H9 (cell line): ENCODE measurements at regions not wholly inside any gene's neighbourhood (a gene's known extent, or its start where the extent isn't known, plus 50 kb on each side); places are given as distances from the start of the nearest gene placed in this dataset.
A peak's percentile ranks its signal among the peaks of the same experiment; 100 is the strongest.
"Not testable (repeated sequence)": the region's sequence is repeated elsewhere in the genome, so short reads cannot be mapped to it uniquely, and the experiment has no call there.

ENCODE experiments used
- DNase-seq: peaks from one replicate; pipeline ENCODE4 v3.0.0-alpha.2; 2017
- H2AFZ ChIP-seq: one replicate; pipeline ENCODE4 v1.6.1; 2013; ENCODE audit warnings: mild to moderate bottlenecking, low read length, control low read depth, moderate library complexity
- H2AK5ac ChIP-seq: 2 replicates; pipeline ENCODE4 v1.6.1; 2013; ENCODE audit warnings: low read length, control low read depth, mixed read lengths; ENCODE audit not compliant: insufficient read length
- H2BK120ac ChIP-seq: one replicate; pipeline ENCODE4 v1.6.1; 2013; ENCODE audit warnings: low read depth, mild to moderate bottlenecking, low read length, control low read depth, inconsistent platforms; ENCODE audit not compliant: poor library complexity, severe bottlenecking
- H2BK12ac ChIP-seq: 2 replicates; pipeline ENCODE4 v1.6.1; 2013; ENCODE audit warnings: low read length, control low read depth, mixed read lengths, low read depth; ENCODE audit not compliant: insufficient read length
- H2BK15ac ChIP-seq: 2 replicates; pipeline ENCODE4 v1.6.1; 2013; ENCODE audit warnings: low read depth, low read length, control low read depth
- H2BK20ac ChIP-seq: one replicate; pipeline ENCODE4 v1.6.1; 2013; ENCODE audit warnings: low read depth, mild to moderate bottlenecking, low read length, control low read depth, inconsistent platforms; ENCODE audit not compliant: poor library complexity, severe bottlenecking
- H2BK5ac ChIP-seq: 2 replicates; pipeline ENCODE4 v1.6.1; 2013; ENCODE audit warnings: low read length, control low read depth, mixed read lengths; ENCODE audit not compliant: insufficient read length
- H3K14ac ChIP-seq: 2 replicates; pipeline ENCODE4 v1.6.1; 2013; ENCODE audit warnings: low read length, control low read depth; ENCODE audit not compliant: insufficient read depth
- H3K18ac ChIP-seq: 2 replicates; pipeline ENCODE4 v1.6.1; 2013; ENCODE audit warnings: low read depth, mild to moderate bottlenecking, mixed read lengths, low read length, control low read depth; ENCODE audit not compliant: insufficient read length
- H3K23ac ChIP-seq: 2 replicates; pipeline ENCODE4 v1.6.1; 2013; ENCODE audit warnings: low read length, control low read depth, mixed read lengths, low read depth; ENCODE audit not compliant: insufficient read length
- H3K23me2 ChIP-seq: 2 replicates; pipeline ENCODE4 v1.6.1; 2013; ENCODE audit warnings: low read depth, mild to moderate bottlenecking, mixed read lengths, low read length, control low read depth; ENCODE audit not compliant: insufficient read length, poor library complexity, severe bottlenecking
- H3K27ac ChIP-seq: 2 replicates; pipeline ENCODE4 v1.5.1; 2013; ENCODE audit warnings: low read length, control low read depth, mixed read lengths, low read depth; ENCODE audit not compliant: insufficient read length
- H3K27me3 ChIP-seq: 2 replicates; pipeline ENCODE4 v1.6.1; 2013; ENCODE audit warnings: low read length, control low read depth, inconsistent platforms; ENCODE audit not compliant: insufficient read depth
- H3K4ac ChIP-seq: 2 replicates; pipeline ENCODE4 v1.6.1; 2013; ENCODE audit warnings: low read depth, mild to moderate bottlenecking, control low read depth, inconsistent platforms, low read length, moderate library complexity
- H3K4me1 ChIP-seq: 2 replicates; pipeline ENCODE4 v1.6.1; 2013; ENCODE audit warnings: low read length, control low read depth, inconsistent platforms; ENCODE audit not compliant: insufficient read depth
- H3K4me2 ChIP-seq: 2 replicates; pipeline ENCODE4 v1.6.1; 2013; ENCODE audit warnings: low read length, control low read depth, mixed read lengths; ENCODE audit not compliant: insufficient read length, insufficient read depth
- H3K56ac ChIP-seq: 2 replicates; pipeline ENCODE4 v1.6.1; 2013; ENCODE audit warnings: low read depth, mild to moderate bottlenecking, mixed read lengths, low read length, control low read depth; ENCODE audit not compliant: insufficient read length
- H3K79me1 ChIP-seq: 2 replicates; pipeline ENCODE4 v1.6.1; 2013; ENCODE audit warnings: low read depth, mild to moderate bottlenecking, moderate library complexity, low read length, control low read depth, inconsistent platforms; ENCODE audit not compliant: insufficient read depth, poor library complexity, severe bottlenecking
- H3K79me2 ChIP-seq: 2 replicates; pipeline ENCODE4 v1.6.1; 2013; ENCODE audit warnings: low read length, control low read depth, inconsistent platforms; ENCODE audit not compliant: insufficient read depth
- H3K9ac ChIP-seq: 2 replicates; pipeline ENCODE4 v1.6.1; 2013; ENCODE audit warnings: low read length, control low read depth, mixed read lengths; ENCODE audit not compliant: insufficient read length; ENCODE audit errors: extremely low read depth
- H3K9me3 ChIP-seq: one replicate; pipeline ENCODE4 v1.6.1; 2013; ENCODE audit warnings: low read depth, low read length, inconsistent platforms; ENCODE audit not compliant: control insufficient read depth
- H3T11ph ChIP-seq: one replicate; pipeline ENCODE4 v1.6.1; 2013; ENCODE audit warnings: mild to moderate bottlenecking, low read length, control low read depth, inconsistent platforms
- H4K20me1 ChIP-seq: one replicate; pipeline ENCODE4 v1.6.1; 2013; ENCODE audit not compliant: control insufficient read depth, insufficient read length, insufficient read depth
- H4K5ac ChIP-seq: 2 replicates; pipeline ENCODE4 v1.6.1; 2013; ENCODE audit warnings: low read depth, mild to moderate bottlenecking, mixed read lengths, low read length, control low read depth; ENCODE audit not compliant: insufficient read length
- H4K8ac ChIP-seq: replicated peaks from 2 replicates; pipeline ENCODE4 v1.6.1; 2013; ENCODE audit warnings: low read length, control low read depth, mixed read lengths, low read depth; ENCODE audit not compliant: insufficient read length
- H4K91ac ChIP-seq: 2 replicates; pipeline ENCODE4 v1.6.1; 2013; ENCODE audit warnings: low read depth, mild to moderate bottlenecking, moderate library complexity, mixed read lengths, low read length, control low read depth; ENCODE audit not compliant: insufficient read length
- H3K27ac Mint-ChIP-seq, 3 experiments: 2 replicates in 2 of 3; 3 replicates in 1 of 3; pipeline ENCODE4 v1.8.0; 2020 to 2021; ENCODE audit warnings: mixed read lengths in 3 of 3, mild to moderate bottlenecking in 1 of 3, moderate library complexity in 1 of 3
- H3K27me3 Mint-ChIP-seq: 2 replicates; pipeline ENCODE4 v1.8.0; 2021; ENCODE audit warnings: low read depth, mild to moderate bottlenecking, moderate library complexity, mixed read lengths
- H3K36me3 Mint-ChIP-seq, 3 experiments: 2 replicates in 2 of 3; 3 replicates in 1 of 3; pipeline ENCODE4 v1.8.0; 2020 to 2021; ENCODE audit warnings: low read depth in 3 of 3, mixed read lengths in 3 of 3; ENCODE audit not compliant: insufficient read depth in 1 of 3
- H3K4me1 Mint-ChIP-seq, 2 experiments: 2 replicates each; pipeline ENCODE4 v1.8.0; 2020; ENCODE audit warnings: mixed read lengths in 2 of 2
- H3K4me3 Mint-ChIP-seq, 2 experiments: 2 replicates in 1 of 2; 3 replicates in 1 of 2; pipeline ENCODE4 v1.8.0; 2020 to 2021; ENCODE audit warnings: mild to moderate bottlenecking in 2 of 2, mixed read lengths in 2 of 2, moderate library complexity in 1 of 2
- H3K9me3 Mint-ChIP-seq, 2 experiments: 2 replicates in 1 of 2; 3 replicates in 1 of 2; pipeline ENCODE4 v1.8.0; 2020; ENCODE audit warnings: mild to moderate bottlenecking in 2 of 2, mixed read lengths in 2 of 2, moderate library complexity in 1 of 2
- WGBS: extraction: QIAGEN DNeasy Blood & Tissue Kit; methylation state at CpG from one replicate; pipeline ENCODE4 v1.1.7; 2013; ENCODE audit warnings: missing lambda C conversion rate, low lambda C conversion rate, mixed read lengths; ENCODE audit not compliant: insufficient read length; ENCODE audit errors: extremely low coverage; 5-methylcytosine and 5-hydroxymethylcytosine counted together

DNA sequence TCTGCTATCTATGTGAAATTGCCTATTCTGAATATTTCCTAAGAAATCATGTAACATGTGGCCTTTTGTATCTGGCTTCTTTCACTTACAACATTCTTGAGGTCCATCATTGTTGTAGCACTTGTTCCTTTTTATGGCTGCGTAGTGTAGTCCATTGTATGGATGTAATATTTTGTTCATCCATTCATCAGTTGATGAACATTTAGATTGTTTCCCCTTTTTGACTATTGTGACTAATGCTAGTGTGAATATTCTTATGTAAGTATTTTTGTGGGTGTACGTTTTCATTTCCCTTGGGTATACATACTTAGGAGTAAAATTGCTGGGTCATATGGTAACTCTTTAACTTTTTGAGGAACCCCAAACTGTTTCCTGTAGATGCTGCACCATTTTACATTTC lies 134.6 kb downstream of the FOXD4L6 start:
- not testable (repeated sequence) for H3K4me1 Mint-ChIP-seq, H3K9me3 ChIP-seq, H2BK5ac ChIP-seq, H3K4me1 ChIP-seq, H3T11ph ChIP-seq, H3K18ac ChIP-seq, H3K27me3 ChIP-seq, H2AFZ ChIP-seq, H2BK15ac ChIP-seq, H3K27ac ChIP-seq, H3K23ac ChIP-seq, H4K91ac ChIP-seq, H3K79me1 ChIP-seq, H2BK12ac ChIP-seq, H3K27ac Mint-ChIP-seq, H4K20me1 ChIP-seq, H4K5ac ChIP-seq, H3K4ac ChIP-seq, H3K4me2 ChIP-seq, H3K27me3 Mint-ChIP-seq, H3K56ac ChIP-seq, H4K8ac ChIP-seq, H3K9ac ChIP-seq, H2BK120ac ChIP-seq, H3K79me2 ChIP-seq, H2BK20ac ChIP-seq, H3K14ac ChIP-seq, H2AK5ac ChIP-seq, DNase-seq, H3K23me2 ChIP-seq
- H3K36me3 Mint-ChIP-seq: peaks cover 0 to 24% (median 3%) of the 10 kb centered on the region in 3 experiments; a peak in 5 of 7 replicates
- no CpG with 5 or more reads among the region's 2 CpGs for WGBS
- H3K4me3 Mint-ChIP-seq: peak overlapping the region in 1 of 2 experiments; percentile 62; a peak in 2 of 5 replicates
- H3K9me3 Mint-ChIP-seq: peaks cover 56 to 61% of the 10 kb centered on the region in 2 experiments

- not testable (repeated sequence) for H3K9ac ChIP-seq, H3K18ac ChIP-seq, H3K4me1 ChIP-seq, H3K79me1 ChIP-seq, H3K56ac ChIP-seq, H3K14ac ChIP-seq, H3K4me1 Mint-ChIP-seq, H2BK12ac ChIP-seq, H4K91ac ChIP-seq, H3K27ac ChIP-seq, H2AFZ ChIP-seq, H2BK5ac ChIP-seq, DNase-seq, H2BK15ac ChIP-seq, H3K23me2 ChIP-seq, H4K5ac ChIP-seq, H4K8ac ChIP-seq, H2AK5ac ChIP-seq, H2BK20ac ChIP-seq, H3K23ac ChIP-seq, H3K27ac Mint-ChIP-seq, H3T11ph ChIP-seq, H3K27me3 ChIP-seq, H3K4me2 ChIP-seq, H3K9me3 ChIP-seq, H3K4ac ChIP-seq, H3K79me2 ChIP-seq, H4K20me1 ChIP-seq, H2BK120ac ChIP-seq
- peaks cover 0 to 22% (median 4%) of the 10 kb centered on the region in 3 experiments; a peak in 5 of 7 replicates for H3K36me3 Mint-ChIP-seq
- no CpG with 5 or more reads among the region's 4 CpGs for WGBS
- peaks cover 55 to 63% of the 10 kb centered on the region in 2 experiments for H3K9me3 Mint-ChIP-seq
- peaks cover 14% of the 10 kb centered on the region for H3K27me3 Mint-ChIP-seq
- peak overlapping the region in 1 of 2 experiments; percentile 62; a peak in 2 of 5 replicates for H3K4me3 Mint-ChIP-seq
These were observed 135.1 kb downstream of the FOXD4L6 start for GRCh38 chr9:40993375-40993774.
